Kasumi-1 (cell line): ENCODE measurements at regions not wholly inside any gene's neighbourhood (a gene's known extent, or its start where the extent isn't known, plus 50 kb on each side); places are given as distances from the start of the nearest gene placed in this dataset.
"Not testable (repeated sequence)": the region's sequence is repeated elsewhere in the genome, so short reads cannot be mapped to it uniquely, and the experiment has no call there.

Source experiments
- DNase-seq, 2 experiments: peaks; one replicate each; lab custom pipeline; 2025; lab: John Stamatoyannopoulos, UW

DNA sequence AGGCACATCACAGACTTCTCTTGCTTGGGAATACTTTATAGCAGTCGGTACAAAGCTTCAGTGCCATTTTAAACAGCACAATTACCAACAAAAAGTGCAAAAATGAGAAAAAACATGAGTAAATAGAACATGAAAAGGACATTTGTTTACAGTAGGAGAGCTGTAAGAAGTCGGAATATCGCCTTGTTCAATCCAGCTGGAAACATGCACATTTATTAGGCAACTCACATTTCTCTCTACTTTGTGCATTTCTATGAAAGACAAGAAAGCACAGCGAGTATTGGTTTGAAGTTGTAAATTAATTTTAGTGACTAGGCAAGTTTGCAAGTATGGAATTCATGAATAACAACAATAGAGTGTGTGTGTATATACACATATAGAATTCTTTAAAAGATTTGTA lies 484.7 kb downstream of the DACH1 start:
- no peak for DNase-seq

DNA sequence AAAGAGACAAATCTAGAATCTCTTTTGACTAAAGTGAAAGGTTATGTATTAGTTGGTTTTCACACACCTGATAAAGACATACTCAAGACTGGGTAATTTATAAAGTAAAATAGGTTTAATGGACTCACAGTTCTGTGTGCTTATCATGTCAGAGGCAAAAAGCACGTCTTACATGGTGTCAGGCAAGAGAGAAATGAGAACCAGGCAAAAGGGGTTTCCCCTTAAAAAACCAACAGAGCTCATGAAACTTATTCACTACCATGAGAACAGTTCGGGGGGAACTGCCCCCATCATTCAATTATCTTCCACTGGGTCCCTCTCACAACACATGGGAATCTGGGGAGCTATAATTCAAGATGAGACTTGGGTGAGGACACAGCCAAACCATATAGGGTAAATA lies 486.8 kb downstream of the DACH1 start:
- DNase-seq: no peak

DNA sequence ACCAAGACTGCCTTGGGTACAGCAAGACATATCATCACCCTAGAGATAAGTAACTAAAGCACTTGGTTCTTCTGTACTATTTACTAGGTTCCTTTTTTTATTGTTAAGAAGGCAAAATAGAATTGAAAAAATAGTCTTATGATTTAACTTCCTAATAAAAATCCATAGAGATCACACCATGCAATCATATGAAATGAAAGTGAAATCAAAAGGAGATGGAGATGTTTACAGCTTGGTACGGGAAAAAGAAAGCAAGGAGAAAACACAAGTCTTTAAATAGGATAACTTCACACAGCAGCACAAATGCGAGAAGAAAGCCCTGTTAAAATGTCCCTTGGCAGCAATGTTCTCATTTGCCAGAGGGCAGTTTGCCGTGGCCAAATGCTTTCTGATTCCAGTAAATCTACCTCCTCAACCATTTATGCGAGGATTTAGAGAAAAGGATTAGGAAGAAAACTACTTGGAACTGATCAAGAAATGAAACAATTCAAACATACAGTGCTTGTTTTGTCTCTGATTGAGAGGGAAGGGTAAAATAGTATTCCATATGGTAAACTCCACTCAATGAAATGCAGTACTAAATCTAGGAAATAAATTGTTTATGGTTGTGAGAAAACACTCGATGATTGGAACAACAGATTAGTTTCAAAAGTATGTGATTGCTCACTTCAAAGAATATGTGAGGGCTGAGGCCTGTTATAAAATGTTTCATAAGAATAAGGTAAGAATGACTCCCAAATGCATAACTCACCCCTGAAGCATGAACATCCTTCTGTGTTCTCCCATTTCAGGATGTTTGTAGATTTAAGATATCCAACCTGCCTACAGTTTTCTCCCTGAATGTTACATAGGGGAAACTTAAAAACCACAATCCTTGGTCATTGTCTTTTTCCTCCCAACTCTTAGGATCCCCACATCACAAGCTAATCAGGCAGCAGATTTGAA lies 487.8 kb downstream of the DACH1 start:
- no peak for DNase-seq

DNA sequence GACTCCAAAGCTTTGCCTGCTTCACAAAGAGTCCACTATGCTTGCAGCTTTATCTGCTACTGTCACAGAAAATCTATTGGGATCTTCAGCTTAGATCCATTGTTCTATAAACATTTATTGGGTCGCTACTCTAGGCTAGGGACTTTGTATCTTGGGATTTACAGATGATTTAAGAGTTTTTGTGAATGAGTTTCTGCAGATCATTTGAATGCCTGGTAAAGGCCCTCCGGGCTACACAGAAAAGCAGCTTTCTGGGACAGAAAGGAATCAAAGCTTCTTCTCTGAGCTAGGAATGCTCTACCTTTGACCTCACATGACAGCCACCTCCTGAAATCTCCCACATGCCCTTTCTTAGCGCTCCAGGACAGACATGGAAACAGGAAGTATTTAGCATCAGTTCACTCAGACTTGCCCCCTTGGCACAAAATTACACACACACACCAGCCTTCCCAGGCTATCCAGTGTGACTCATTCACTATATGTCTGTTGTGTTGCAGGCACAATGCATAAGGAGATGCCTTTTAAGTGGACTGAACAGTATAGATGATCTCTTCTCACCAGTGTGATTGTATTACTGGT lies 492.4 kb downstream of the DACH1 start:
- no peak for DNase-seq

DNA sequence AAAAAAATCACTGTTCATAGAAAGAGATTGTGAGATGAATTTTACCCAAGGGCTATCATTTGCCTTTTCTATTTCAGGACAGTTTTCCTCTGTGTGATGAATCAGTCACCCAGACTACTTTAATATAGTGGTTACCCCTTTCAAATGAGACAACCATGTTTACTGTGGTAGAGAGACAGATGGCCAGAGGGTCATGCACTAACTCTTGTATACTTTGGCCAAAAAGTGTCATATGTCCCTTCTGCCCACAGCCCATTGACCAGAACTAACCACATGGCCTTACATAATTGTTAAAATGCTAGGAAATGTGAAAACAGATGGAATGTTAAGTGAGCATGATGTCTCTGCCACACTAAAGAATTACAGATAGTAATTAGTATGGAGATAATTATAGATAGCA lies 498.7 kb downstream of the DACH1 start:
- DNase-seq: no peak

DNA sequence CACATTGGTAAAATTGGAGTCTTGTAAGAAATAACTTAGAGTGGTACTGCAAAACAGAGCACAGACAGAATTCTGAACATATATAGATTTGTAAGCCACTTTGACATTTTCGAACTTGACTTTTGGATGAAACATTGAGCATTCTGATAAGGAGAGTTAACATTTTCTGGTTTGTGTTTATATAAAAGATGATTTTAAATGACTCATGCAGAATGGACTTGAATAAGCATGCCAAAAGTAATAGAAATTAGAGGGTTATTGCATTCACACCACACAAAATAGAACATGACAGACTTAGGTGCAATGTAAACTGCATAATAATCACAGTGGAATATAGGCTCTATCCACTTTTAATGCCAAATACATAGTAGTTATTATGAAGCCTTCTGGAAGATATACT lies 507.0 kb downstream of the DACH1 start:
- DNase-seq: no peak

DNA sequence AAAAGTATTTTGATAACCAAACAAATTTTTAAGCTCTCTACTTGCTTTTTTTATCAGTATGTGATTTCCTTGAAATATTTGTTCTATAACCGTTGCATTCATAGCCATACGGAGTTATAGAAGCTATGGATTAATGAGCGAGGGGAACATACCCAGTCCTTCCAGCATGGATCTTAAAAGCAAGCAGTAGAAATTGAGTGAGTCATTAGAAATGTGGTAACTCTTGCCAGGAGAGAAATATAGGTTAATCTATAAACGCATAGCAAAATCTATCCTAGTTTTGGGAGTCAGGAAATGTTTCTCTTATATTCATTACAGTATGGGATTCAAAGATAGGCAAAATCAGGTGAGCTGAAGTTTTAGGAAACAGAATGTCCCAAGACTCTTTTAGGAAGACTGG lies 507.4 kb downstream of the DACH1 start:
- DNase-seq: no peak

DNA sequence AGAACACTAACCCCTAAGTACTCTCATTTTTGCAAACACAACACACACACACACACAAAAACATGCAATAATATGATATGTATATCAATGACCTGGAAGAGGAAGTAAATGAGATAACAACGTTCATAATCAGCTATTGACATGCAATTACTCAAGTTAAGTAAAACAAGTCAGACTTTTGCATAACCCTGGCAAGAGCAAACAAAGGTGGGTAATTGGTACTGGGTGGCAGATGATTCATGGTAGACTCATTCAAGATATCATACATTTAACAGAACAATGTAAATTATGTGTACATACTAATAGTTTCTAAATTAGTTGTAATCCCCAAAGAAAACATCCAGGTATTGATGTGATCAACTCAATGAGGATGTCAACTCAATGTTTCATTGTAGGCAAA lies 508.8 kb downstream of the DACH1 start:
- no peak for DNase-seq

DNA sequence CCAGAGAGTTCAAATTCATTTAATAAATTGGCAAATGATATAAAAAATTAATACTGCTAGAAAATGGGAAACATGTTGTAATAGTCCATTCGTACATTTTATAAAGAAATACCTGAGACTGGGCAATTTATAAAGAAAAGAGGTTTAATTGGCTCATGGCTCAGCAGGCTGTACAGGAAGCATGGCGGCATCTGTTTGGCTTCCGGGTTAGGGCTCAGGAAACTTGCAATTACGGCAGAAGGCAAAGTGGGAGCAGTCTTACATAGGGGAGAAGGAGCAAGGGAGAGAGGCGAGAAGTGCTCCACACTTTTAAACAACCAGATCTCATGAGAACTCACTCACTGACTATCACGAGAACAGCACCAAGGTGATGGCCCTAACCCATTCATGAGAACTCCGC lies 512.0 kb downstream of the DACH1 start:
- no peak for DNase-seq

DNA sequence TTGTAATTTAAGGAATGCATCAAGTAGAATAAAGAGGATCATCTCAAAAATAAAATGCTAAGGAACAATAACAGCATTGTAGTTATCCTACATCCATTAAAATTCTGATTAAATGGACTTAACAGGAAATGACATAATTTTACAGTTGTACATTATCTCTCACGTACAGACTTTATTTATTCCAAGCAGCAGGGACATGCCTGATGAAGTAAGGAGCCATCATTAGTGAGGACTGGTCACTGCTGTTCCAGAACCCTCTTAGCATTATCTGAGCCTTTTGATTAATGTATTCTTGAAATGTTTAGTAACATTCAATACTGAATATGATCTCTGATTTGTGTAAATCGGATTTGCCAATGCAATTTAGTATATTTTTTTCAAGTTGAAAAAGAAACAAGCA lies 516.1 kb downstream of the DACH1 start:
- DNase-seq: no peak

DNA sequence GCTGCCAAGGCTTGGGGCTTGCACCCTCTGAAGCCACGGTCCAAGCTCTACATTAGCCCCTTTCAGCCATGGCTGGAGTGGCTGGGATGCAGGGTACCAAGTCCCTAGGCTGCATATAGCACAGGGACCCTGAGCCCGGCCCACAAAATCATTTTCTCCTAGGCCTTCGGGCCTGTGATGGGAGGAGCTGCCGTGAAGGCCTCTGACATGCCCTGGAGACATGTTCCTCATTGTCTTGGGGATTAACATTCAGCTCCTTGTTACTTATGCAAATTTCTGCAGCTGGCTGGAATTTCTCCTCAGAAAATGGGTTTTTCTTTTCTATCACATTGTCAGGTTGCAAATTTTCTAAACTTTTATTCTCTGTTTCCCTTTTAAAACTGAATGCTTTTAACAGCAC lies 521.1 kb downstream of the DACH1 start:
- not testable (repeated sequence) for DNase-seq

DNA sequence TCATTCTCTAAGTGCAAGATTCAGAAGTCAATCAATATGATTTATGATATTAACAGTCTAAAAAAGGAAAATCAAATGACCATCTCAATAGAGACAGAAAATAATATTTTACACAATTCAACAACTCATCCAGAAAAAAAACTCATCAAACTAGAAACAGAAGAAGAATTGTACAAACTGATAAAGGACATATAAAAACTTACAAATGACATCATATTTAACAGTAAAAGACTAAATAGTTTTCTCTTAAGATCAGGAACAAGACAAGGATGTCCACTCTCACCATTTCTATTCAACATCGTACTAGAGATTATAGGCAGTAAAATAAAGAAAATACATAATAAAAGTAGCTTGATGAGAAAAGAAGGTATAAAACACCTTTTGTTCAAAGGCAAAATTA lies 527.3 kb downstream of the DACH1 start:
- DNase-seq: no peak

DNA sequence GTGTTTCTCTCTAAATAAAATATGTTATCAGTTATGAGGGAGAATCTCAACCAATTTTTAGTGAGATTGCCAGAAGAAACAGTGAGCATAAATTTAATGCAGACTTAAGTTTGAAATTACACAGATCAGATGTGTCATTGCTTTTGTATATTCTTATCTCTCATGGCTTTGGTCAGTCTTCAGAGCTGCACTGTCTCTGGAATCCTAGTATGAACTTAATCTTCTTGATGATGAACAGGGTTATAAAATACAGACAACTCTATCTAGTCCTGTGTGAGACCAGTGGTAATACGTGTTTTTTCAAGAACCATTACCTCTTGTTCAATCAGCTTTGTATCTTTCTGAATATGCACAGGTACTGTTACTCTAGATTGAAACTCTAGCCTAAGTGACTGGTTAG lies 528.0 kb downstream of the DACH1 start:
- no peak for DNase-seq

DNA sequence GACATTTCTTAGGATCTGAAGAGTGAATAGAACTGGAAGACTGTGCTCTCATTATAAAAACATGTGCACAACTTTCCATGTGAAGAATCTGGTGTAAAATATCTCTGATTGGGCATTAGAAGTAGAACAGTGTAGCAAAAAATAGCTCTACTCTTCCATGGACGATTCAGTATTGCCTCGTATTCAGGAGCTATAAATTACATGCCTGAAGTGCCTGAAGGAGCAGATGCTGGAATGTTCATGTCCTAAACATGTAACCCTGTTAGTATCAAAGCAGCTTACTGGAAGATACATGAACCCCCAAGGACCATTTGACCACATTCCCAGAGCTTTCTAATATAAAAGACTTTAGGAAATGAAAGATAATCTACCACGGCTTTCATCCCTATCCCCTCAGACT lies 528.9 kb downstream of the DACH1 start:
- DNase-seq: no peak

DNA sequence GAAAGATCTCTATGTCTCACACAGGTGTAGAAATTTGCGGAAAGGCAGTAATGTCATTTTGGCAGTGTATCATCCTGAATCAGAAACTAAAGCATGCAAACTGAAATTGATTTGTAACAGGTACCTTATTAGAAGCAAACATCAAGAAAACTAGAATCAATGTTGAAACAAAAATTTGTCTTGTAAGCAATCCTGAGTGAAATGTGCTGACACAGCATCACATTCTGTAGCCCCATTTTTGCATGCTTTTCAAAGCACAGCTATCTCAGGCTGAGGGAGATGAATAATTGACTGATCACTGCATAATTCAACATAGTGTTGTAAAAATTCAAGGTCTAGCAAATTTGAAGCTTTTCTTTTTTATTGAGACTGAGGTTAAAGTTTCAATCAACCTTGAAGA lies 539.7 kb downstream of the DACH1 start:
- DNase-seq: no peak

DNA sequence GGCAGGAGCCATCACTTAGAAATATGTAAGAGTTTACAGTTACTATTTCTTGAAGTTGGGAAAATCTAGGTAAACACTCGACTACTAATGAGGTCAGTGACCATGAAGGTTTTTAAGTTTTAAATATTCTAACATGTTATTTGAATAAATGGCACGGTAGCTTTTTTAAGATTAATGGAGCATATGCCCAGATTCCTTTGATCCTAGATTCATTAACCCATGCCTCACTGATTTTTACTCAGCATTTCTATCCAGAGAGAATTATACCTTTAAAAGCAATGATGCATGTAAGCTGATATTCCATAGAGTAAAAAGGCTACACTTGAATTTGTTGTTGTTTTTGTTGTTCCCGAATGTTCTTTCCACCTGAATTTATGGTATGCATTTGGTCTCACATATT lies 541.4 kb downstream of the DACH1 start:
- DNase-seq: no peak

DNA sequence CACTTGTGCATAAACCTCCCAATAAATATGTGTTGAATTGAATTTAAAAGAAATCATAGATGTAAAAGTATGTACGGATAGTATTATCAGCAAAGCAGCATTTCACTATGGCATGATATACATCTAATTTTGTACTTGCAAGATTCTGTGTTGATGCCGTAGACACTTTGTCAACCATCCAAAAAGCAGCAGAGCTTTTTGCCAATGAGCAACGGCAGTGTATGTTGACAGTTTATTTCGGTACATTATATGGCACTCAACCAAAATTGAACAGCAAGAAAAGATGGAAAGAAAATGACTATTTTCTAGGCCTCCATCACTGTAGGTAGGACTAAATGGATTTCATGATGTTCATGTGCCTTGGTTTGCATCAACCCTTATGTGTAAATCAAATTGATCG lies 543.7 kb downstream of the DACH1 start:
- DNase-seq: no peak

DNA sequence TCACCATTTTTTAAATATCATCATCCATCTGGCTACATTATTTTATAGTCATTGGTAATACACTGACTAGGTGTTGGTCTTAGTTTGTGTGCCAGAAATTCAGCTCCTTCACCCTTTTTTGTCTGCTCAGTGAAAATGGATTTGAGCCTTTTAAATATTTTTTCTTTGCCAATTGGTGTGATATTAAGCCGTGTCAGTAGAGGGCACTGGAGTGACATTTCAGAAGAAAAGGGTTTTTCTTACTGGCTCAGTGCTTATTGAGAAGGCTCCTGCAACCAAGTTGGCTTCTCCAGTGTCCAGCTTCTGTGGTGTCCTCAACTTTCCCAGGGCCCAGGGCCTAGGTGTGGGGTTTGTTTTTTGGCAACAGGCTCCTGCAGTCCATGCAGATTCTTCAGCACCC lies 546.6 kb downstream of the DACH1 start:
- peak; percentile 66 to 67 for DNase-seq

DNA sequence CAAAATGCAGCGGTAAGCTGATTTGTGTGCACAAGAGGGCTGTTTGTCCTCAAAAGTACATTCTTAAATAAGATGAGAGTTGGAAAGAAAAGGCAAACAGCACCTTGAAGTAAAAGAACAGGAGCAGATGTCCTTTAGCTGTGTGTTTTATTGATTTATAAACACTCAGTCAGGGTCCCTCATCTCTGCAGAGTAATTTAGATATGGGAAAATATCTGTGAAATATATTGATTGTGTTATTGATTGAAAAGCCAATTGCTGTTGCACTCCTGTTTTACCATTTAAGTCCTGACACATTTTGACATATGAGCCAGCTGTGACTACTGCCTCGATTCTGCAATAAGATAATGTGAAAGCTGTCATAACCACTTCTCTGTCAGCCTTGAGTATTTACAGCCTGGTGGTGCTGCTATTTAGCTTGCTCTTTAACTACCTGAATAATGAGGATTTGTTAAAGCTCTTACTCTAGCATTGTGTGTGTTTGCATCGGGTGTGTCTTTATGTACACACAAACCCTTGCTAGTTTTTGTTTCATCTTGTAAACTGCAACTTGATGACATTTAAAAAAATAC lies 550.1 kb downstream of the DACH1 start:
- no peak for DNase-seq

DNA sequence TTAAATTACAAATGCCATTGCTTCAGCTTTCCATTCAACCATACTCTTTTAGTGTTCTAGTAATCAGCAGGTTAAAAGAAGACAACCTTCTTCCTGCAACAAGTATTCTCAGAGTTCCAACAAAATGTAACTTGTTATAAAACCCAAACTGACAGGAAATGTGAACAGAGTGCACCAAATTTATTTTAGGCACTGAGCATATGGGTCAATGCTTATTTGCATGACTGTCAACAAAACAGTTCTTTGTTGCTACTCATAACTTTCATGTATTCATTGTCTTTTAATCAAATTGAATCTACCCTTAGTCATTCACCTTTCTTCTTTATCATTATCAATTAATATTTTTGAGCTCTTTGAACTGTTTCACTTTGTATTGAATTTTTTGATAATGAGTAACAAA lies 554.1 kb downstream of the DACH1 start:
- no peak for DNase-seq

DNA sequence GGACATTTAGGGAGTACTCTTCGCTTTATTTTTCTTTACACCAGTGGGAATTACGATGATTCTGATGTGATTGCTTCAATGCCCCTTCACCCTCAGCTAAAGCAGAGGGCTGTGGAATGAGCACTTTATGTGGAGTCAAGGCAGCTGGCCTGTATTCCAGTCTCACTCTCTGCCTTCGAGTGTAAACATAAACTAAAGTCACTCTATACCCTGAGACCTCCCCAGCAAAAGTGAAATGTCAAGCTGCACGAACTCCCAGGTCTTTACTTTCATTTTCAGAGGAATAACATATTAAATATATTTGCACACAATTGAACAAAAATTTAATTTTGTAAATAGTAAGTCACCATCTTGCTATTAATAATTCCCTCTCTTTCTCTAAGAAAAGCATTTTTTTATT lies 557.1 kb downstream of the DACH1 start:
- no peak for DNase-seq

DNA sequence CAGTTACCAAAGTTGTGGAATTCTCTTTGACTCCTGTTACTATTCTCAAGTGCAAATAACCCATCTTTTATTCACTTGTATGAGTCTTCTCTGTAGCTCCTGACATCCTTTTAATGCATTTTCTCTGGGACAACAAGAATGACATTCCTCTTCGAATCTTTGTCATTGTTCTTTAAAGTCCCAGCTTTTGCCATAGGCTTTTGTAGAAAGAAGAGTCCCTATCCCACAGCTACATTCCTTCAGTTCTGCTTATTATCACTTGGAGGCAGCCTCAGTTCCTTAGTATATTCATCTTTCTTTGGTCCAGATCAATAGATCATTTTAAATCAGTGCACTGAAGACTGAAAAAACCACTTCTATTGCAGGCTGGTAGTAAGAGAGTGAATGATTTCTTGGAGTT lies 560.2 kb downstream of the DACH1 start:
- no peak for DNase-seq

DNA sequence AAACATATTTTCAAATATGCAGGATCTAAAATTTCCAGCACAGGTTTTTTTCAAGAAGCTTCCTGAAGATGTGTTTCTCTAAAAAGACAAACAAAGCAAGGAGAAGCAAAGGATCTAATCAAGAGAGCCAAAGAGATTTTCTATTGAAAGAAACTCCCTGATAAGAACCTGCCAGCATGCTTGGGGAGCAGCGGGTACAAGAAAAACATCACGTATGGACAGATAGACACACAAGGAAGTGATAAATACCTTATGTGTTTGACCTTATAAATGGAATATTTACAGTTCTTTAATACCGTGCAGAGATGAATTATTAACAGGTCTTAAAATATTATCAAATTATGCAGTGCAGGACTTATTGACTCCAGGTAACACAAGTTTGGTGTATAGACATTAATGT lies 562.1 kb downstream of the DACH1 start:
- no peak for DNase-seq

DNA sequence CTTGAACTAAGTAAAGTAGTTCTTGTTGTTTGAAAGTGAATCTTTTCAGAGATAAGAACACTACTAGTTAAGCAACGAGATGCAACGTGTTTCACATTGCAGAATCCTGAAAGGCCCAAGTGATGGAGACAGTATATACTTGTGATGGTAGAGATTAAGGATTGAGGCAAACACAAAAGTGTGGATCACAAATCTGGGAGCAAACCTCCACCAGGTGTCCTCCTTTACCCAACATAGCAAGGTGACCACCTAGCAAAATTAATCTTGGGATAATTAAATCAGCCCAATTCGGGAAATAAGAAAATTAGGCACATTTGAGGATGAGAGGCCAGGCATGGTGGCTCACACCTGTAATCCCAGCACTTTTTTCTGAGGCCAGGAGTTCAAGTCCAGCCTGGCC lies 563.9 kb downstream of the DACH1 start:
- DNase-seq: no peak
